Sigmoid colon (tissue), 6 donors: ENCODE measurements at regions not wholly inside any gene's neighbourhood (a gene's known extent, or its start where the extent isn't known, plus 50 kb on each side); places are given as distances from the start of the nearest gene placed in this dataset.

Source experiments
- DNase-seq: peaks from one replicate; pipeline ENCODE4 v3.0.0-alpha.2; 2019
- H3K27ac ChIP-seq, 4 donors: fragments of 200-600 bp; sonication (generic); one replicate each; pipeline ENCODE4 v1.5.1; 2016 to 2019; ENCODE audit warnings: mild to moderate bottlenecking in 1 of 4
- H3K27me3 ChIP-seq, 3 donors: fragments of 200-600 bp; sonication (generic); one replicate each; pipeline ENCODE4 v1.5.1; 2019; ENCODE audit warnings: mild to moderate bottlenecking in 1 of 3
- H3K36me3 ChIP-seq, 4 donors: fragments of 200-600 bp; sonication (generic); one replicate each; pipeline ENCODE4 v1.5.1; 2016 to 2019
- H3K4me1 ChIP-seq, 4 donors: fragments of 200-600 bp; sonication (generic); one replicate each; pipeline ENCODE4 v1.5.1; 2017 to 2019
- H3K4me3 ChIP-seq, 4 donors: fragments of 200-600 bp; sonication (generic); one replicate each; pipeline ENCODE4 v1.5.1; 2017 to 2019; ENCODE audit warnings: mild to moderate bottlenecking in 2 of 4, moderate library complexity in 1 of 4
- H3K9me3 ChIP-seq, 4 donors: fragments of 200-600 bp in 3 of 4; sonication (generic) in 3 of 4; one replicate each; pipeline versions ENCODE4 v1.5.1 to v1.6.1; 2013 to 2019
- CTCF ChIP-seq, 4 experiments: fragments of 450-650 bp in 3 of 4; fragments of 200-600 bp in 1 of 4; IDR thresholded peaks; one replicate each; pipeline ENCODE4 v1.5.1; 2016 to 2019; ENCODE audit warnings: antibody characterized with exemption in 4 of 4, mild to moderate bottlenecking in 3 of 4, moderate library complexity in 2 of 4
- EP300 ChIP-seq, 4 donors: sonication (generic); formaldehyde crosslinking; IDR thresholded peaks; one replicate each; pipeline ENCODE4 v1.6.1; 2017; ENCODE audit warnings: antibody characterized with exemption in 4 of 4
- POLR2A ChIP-seq, 2 donors: fragments of 450-650 bp; IDR thresholded peaks; one replicate each; pipeline ENCODE4 v1.6.1; 2016; ENCODE audit warnings: antibody characterized with exemption in 2 of 2, mild to moderate bottlenecking in 2 of 2, moderate library complexity in 2 of 2
- POLR2AphosphoS5 ChIP-seq, 4 donors: sonication (generic); formaldehyde crosslinking; IDR thresholded peaks; one replicate each; pipeline ENCODE4 v1.6.1; 2017; ENCODE audit warnings: antibody characterized with exemption in 4 of 4
- WGBS, 2 donors: extraction: QIAGEN DNeasy Blood & Tissue Kit; methylation state at CpG; one replicate each; pipeline ENCODE4 v1.1.7; 2013; 5-methylcytosine and 5-hydroxymethylcytosine counted together
- intact Hi-C: fragments of 100-400 bp; cut with DNase I; formaldehyde crosslinking; loops from one replicate; pipeline ENCODE4 v1.15.1; 2023
- donor health status: healthy with polysubstance abuse.
- donor health status: healthy.

GRCh38 chr3:112747624-112748023 lies 99.0 kb downstream of the CD200R1L start:
- Histone ChIP-seq H3K36me3 (no peaks in the 10 kb centered on the region), H3K4me1 (peaks cover 0 to 23% (median 6%) of the 10 kb centered on the region in 4 donors), H3K27ac (no peak overlapping the region), H3K27me3 (no peaks in the 10 kb centered on the region), H3K4me3 (no peak overlapping the region), H3K9me3 (no peaks in the 10 kb centered on the region)
- TF ChIP-seq EP300 (IDR thresholded peaks at IDR 0.05), result no peak
- TF ChIP-seq POLR2A (IDR thresholded peaks at IDR 0.05), result no peak
- no peak for TF ChIP-seq POLR2AphosphoS5 (IDR thresholded peaks at IDR 0.05)
- TF ChIP-seq CTCF (IDR thresholded peaks at IDR 0.05), result no peak
- no peak for DNase-seq
- intact Hi-C loops, result no loop called here
- 85 to 97% methylated on average over 3 of the region's 3 CpGs for WGBS, 2 donors

- H3K27ac ChIP-seq, result peak overlapping the region in 1 of 4 donors; percentile 44
- no peak overlapping the region for H3K4me3 ChIP-seq
- peaks cover 0 to 18% (median 5%) of the 10 kb centered on the region in 4 donors for H3K4me1 ChIP-seq
- 75 to 79% methylated on average over 6 of the region's 6 CpGs for WGBS, 2 donors
- H3K9me3 ChIP-seq, result no peaks in the 10 kb centered on the region
- intact Hi-C loops, result no loop called here
- no peaks in the 10 kb centered on the region for H3K27me3 ChIP-seq
- DNase-seq, result no peak
- TF ChIP-seq POLR2AphosphoS5 (IDR thresholded peaks at IDR 0.05) (peak in 1 of 4 donors; percentile 21), POLR2A (IDR thresholded peaks at IDR 0.05) (no peak)
- no peaks in the 10 kb centered on the region for H3K36me3 ChIP-seq
These were observed 99.9 kb downstream of the CD200R1L start for GRCh38 chr3:112746675-112747280.

GRCh38 chr3:112745567-112746248 lies 101.0 kb downstream of the CD200R1L start:
- DNase-seq, result no peak
- TF ChIP-seq POLR2A (IDR thresholded peaks at IDR 0.05) (no peak), CTCF (IDR thresholded peaks at IDR 0.05) (no peak), EP300 (IDR thresholded peaks at IDR 0.05) (no peak), POLR2AphosphoS5 (IDR thresholded peaks at IDR 0.05) (no peak)
- WGBS, 2 donors, result 65 to 82% methylated on average over 4 of the region's 4 CpGs
- peak overlapping the region in 2 of 4 donors; percentile 13 to 17 for H3K27ac ChIP-seq
- no peaks in the 10 kb centered on the region for H3K27me3 ChIP-seq
- no peak overlapping the region for H3K4me3 ChIP-seq
- no peaks in the 10 kb centered on the region for H3K36me3 ChIP-seq
- intact Hi-C loops, result no loop called here
- no peaks in the 10 kb centered on the region for H3K9me3 ChIP-seq
- H3K4me1 ChIP-seq, result peaks cover 0 to 11% (median 2%) of the 10 kb centered on the region in 4 donors

GRCh38 chr3:112744825-112745566 lies 101.7 kb downstream of the CD200R1L start:
- intact Hi-C loops, result no loop called here
- TF ChIP-seq POLR2A (IDR thresholded peaks at IDR 0.05), result no peak
- no peak for TF ChIP-seq EP300 (IDR thresholded peaks at IDR 0.05)
- no peak for TF ChIP-seq CTCF (IDR thresholded peaks at IDR 0.05)
- TF ChIP-seq POLR2AphosphoS5 (IDR thresholded peaks at IDR 0.05), result no peak
- Histone ChIP-seq H3K4me3 (no peak overlapping the region), H3K27me3 (no peaks in the 10 kb centered on the region), H3K4me1 (peaks cover 0 to 11% (median 2%) of the 10 kb centered on the region in 4 donors), H3K36me3 (no peaks in the 10 kb centered on the region), H3K27ac (peak overlapping the region in 1 of 4 donors; percentile 13), H3K9me3 (no peaks in the 10 kb centered on the region)
- no peak for DNase-seq
- 60 to 76% methylated on average over 2 of the region's 2 CpGs for WGBS, 2 donors

- Histone ChIP-seq H3K27ac (no peak overlapping the region), H3K4me3 (no peak overlapping the region), H3K27me3 (no peaks in the 10 kb centered on the region), H3K36me3 (no peaks in the 10 kb centered on the region), H3K9me3 (no peaks in the 10 kb centered on the region), H3K4me1 (peaks cover 0 to 11% (median 2%) of the 10 kb centered on the region in 4 donors)
- TF ChIP-seq POLR2AphosphoS5 (IDR thresholded peaks at IDR 0.05) (no peak), EP300 (IDR thresholded peaks at IDR 0.05) (no peak), POLR2A (IDR thresholded peaks at IDR 0.05) (no peak), CTCF (IDR thresholded peaks at IDR 0.05) (no peak)
- intact Hi-C loops, result no loop called here
- DNase-seq, result no peak
- 85 to 86% methylated on average over 1 of the region's 1 CpG for WGBS, 2 donors
These were observed 102.6 kb downstream of the CD200R1L start for GRCh38 chr3:112744106-112744505.
